Tongue (tissue), 1 donor: ENCODE measurements at regions not wholly inside any gene's neighbourhood (a gene's known extent, or its start where the extent isn't known, plus 50 kb on each side); places are given as distances from the start of the nearest gene placed in this dataset.
"Not testable (repeated sequence)": the region's sequence is repeated elsewhere in the genome, so short reads cannot be mapped to it uniquely, and the experiment has no call there.

Source experiments
- DNase-seq: peaks from one replicate; pipeline ENCODE4 v3.0.0-alpha.2; 2015

DNA sequence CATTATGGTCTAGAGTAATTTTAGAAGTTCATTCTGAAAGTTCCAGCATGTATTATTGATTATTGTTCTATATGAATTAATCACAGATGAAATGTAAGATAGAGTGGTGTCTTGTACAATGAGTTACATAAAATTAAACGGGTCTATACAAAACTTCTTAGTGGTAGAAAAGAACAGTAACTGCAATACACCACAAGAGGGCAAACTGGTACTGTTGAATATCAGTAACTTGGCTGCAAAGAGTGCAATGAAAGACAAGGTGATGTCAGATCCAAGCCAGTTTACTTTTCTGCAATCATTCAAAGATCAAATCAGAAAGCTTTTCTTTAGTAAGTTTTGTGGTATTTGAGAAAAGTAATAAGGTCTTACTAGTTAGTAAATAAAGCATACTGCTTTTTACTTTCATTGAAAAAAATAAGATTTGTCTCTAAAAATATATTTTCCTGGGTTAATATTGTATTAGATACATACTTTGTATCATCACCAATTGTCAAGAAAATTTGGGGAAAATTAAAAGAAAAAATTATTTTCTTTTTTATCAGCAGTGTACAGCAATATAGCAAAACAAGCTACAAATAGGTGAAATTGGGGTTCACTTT is 66.4 kb upstream of the BTG3 start:
- DNase-seq: peak; percentile 82

DNA sequence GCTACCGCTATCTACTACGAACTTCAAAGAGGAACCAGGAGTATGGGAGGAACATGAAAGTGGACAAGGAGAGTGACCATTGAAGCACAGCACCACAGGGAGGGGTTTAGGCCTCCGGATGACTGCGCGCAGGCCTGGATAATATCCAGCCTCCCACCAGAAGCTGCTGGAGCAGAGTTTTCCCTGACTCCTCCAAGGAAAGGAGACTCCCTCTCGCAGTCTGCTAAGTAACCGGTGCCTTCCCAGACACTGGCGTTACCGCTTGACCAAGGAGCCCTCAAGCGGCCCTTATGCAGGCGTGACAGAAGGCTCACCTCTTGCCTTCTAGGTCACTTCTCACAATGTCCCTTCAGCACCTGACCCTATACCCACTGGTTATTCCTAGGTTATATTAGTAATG is 64.2 kb upstream of the BTG3 start:
- DNase-seq: not testable (repeated sequence)

DNA sequence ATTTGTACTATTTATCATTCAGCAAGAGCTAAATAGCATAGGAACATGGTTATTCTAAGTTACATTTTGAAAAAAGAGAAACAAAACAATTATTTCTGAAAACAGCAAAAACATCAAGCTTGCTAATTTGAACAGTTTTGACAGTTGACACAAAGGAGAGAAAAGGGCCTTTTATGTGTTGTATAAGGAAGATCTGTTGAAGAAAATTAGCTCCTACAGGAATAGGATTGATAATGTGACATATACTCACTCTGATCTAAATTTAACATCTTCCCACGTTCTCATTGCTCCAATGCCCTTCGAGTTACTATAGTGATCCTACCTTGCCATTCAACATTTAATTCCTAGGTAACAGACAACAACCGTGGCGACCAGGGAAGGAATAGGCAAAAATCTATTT is 61.4 kb upstream of the BTG3 start:
- no peak for DNase-seq

DNA sequence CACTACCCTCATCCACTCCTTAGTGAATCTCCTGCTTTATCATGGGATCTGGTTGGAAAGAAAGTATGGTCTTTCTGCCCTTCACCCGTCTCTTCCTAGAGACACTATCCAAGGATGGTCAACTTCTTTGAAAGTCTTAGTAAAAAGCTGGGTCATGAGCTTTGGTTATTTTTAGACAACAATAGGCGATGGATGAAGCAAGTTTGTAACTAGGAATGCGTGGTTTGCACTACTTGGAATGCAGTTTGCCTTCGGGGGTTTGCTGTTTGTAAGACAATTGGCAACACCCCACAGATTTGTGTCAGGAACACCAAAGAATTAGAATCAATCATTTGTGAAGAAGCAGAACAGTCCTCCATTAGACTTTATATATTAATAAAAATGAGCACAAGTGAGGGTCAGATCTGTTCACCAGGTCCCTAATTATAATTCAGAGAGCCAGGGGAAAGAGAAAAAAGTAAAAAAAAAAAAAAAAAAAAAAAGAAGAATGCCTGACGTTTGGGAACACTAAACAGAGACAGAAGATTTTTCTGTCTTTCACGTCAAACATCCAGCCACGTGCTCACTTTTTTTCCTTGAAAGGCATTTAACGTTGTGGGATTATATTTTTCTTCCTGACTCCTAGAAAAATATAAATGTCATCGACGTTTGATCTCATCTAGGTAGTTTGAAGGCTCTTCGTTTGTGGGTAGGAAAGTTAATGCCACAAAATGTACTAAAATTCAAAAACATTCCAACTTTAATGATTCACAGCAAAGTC is 60.7 kb upstream of the BTG3 start:
- peak; percentile 44 for DNase-seq

DNA sequence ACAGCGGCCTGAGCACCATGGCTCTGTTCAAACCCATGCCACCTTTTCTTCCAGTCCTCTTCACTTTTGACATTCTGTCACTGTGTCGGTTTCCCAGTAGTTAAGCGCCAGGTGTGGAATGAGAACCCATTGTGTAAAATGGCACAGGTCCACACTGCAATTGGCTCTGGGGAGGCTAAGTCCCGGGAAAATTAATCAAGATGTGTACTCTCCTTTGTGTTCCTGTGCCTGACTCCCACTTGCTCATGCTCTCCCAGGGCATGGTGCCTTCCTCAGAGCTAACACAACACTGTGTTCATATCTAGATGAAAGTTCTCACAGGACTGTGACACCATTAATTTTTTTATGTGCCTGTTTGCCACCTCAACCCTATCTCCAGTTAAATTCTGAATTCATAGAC is 59.0 kb upstream of the BTG3 start:
- DNase-seq: no peak

DNA sequence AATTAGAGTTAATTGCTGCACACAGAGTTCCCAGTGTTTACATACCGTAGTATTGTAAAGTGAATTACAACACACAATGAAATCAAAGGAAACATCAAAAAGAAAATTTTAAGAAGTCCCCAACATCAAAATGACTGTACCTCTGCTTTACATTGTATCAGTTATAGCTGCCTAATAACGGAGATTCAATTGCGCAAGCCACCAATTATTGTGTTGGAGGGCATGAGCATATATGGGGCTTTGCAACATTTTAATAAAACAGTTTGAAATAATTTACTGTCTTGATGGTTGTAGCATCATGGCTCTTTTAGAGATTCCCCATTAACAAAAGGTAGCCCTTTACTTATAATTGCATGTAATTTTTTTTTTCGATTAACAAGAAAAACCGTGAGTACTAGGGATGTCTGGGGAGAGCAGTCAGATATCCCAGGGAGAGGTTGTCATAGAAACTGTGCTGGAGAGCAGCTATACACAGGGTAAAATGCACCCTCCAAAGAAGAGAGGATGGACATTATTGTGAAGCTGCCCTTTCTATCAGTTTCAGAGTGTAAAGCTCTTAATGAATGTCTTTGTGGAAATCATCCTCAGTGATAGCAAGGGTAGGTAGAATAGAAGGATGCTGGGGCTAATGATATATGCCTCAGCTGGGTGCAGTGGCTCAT is 55.9 kb upstream of the BTG3 start:
- DNase-seq: no peak

DNA sequence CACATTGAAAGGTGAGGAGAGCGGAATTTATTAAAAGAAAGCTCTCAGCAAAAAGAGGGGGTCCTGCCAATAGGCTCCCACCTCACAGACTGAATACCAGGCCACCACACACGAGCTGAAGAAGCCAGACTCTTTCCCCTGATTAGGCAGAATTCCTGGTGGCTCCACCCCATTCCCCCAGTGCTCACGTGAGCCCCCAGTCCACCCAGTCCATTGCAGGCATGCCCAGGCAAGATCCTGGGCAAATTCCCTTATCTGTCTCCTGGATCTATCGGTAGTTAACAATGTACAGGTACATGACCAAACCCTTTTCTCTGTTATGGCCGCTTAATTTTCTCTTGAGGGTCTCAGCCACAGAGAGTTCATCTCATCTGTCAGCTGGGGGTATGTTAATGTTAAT is 54.6 kb upstream of the BTG3 start:
- DNase-seq: no peak
